ENCODE measurements at regions not wholly inside any gene's neighbourhood (a gene's known extent, or its start where the extent isn't known, plus 50 kb on each side); places are given as distances from the start of the nearest gene placed in this dataset.

GRCh38 chr3:69591164-69591736 lies 148.0 kb upstream of the MITF start:
- DNase-seq (ENCODE audit: low read depth, low spot score): no peak
- TF ChIP-seq POLR2AphosphoS5 (IDR thresholded peaks at IDR 0.05; ENCODE audit: borderline replicate concordance, low read depth, low read length): no peak
- no peak for TF ChIP-seq EZH2 (IDR thresholded peaks at IDR 0.05)
- TF ChIP-seq FOXP2 (optimal IDR thresholded peaks at IDR 0.05; ENCODE audit: control extremely low read depth, extremely low read length, insufficient read depth): no peak
- H3K27ac ChIP-seq: no peak overlapping the region
- H3K4me3 ChIP-seq: no peak overlapping the region
- no peaks in the 10 kb centered on the region for H3K9me3 ChIP-seq (ENCODE audit: low read depth, low read length)
- no peaks in the 10 kb centered on the region for H3K36me3 ChIP-seq (ENCODE audit: insufficient read depth, low read length)
- no peak overlapping the region for H3K9ac ChIP-seq (ENCODE audit: insufficient read length)

DNA sequence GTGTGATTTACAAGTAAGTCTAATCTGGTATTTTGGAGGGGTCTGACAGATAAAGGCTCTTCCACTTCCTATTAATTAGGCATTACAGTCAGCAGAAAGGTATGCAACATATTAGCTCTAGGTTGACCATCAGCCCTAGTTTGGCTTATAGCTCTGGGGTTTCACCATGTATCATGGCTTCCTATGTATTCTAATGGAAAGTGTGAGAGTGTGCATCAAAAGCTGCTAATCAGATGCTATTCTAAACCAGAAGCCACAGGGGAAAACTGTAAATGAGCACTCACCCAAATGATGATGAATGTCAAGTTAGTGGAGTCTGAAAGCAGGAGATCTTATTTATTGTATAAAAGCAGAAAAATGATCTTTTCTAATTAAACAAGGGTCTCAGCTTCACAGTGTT lies 149.2 kb upstream of the MITF start:
- no peak for DNase-seq (ENCODE audit: low read depth, low spot score)
- H3K4me3 ChIP-seq: no peak overlapping the region
- H3K27ac ChIP-seq: no peak overlapping the region
- H3K9me3 ChIP-seq (ENCODE audit: low read depth, low read length): no peaks in the 10 kb centered on the region
- no peaks in the 10 kb centered on the region for H3K36me3 ChIP-seq (ENCODE audit: insufficient read depth, low read length)
- TF ChIP-seq FOXP2 (optimal IDR thresholded peaks at IDR 0.05; ENCODE audit: control extremely low read depth, extremely low read length, insufficient read depth): no peak
- no peak for TF ChIP-seq POLR2AphosphoS5 (IDR thresholded peaks at IDR 0.05; ENCODE audit: borderline replicate concordance, low read depth, low read length)
- no peak for TF ChIP-seq EZH2 (IDR thresholded peaks at IDR 0.05)
- no peak overlapping the region for H3K9ac ChIP-seq (ENCODE audit: insufficient read length)

- no peak overlapping the region for H3K27ac ChIP-seq
- no peak overlapping the region for H3K9ac ChIP-seq (ENCODE audit: insufficient read length)
- no peak for DNase-seq (ENCODE audit: low read depth, low spot score)
- TF ChIP-seq POLR2AphosphoS5 (IDR thresholded peaks at IDR 0.05; ENCODE audit: borderline replicate concordance, low read depth, low read length): no peak
- H3K4me3 ChIP-seq: no peak overlapping the region
- no peaks in the 10 kb centered on the region for H3K36me3 ChIP-seq (ENCODE audit: insufficient read depth, low read length)
- no peaks in the 10 kb centered on the region for H3K9me3 ChIP-seq (ENCODE audit: low read depth, low read length)
Observed at GRCh38 chr3:69588170-69588569, 151.1 kb upstream of the MITF start.

DNA sequence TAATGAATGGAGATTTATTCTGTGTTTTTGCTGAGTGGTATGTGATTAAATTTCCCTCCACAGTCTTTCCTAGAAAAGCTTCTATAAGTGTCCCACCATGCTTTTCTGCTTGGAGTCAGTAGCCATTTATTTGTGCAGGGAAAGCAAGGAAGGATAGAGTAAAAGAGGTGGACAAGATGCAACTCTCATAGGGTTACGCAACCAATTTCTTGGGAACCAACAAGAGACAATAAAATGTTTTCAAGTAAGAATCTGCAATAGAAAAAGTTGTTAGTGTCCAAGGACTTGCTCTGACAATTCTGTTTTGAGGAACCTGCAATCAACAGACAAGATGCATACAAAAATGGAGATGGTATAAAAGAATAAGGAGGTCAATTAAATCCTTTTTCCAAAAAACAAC lies 153.8 kb upstream of the MITF start:
- H3K9ac ChIP-seq (ENCODE audit: insufficient read length): no peak overlapping the region
- H3K27ac ChIP-seq: no peak overlapping the region
- no peak overlapping the region for H3K4me3 ChIP-seq
- DNase-seq (ENCODE audit: low read depth, low spot score): no peak
- TF ChIP-seq FOXP2 (optimal IDR thresholded peaks at IDR 0.05; ENCODE audit: control extremely low read depth, extremely low read length, insufficient read depth) (no peak), POLR2AphosphoS5 (IDR thresholded peaks at IDR 0.05; ENCODE audit: borderline replicate concordance, low read depth, low read length) (no peak), EZH2 (IDR thresholded peaks at IDR 0.05) (no peak)
- H3K36me3 ChIP-seq (ENCODE audit: insufficient read depth, low read length): no peaks in the 10 kb centered on the region
- no peaks in the 10 kb centered on the region for H3K9me3 ChIP-seq (ENCODE audit: low read depth, low read length)

DNA sequence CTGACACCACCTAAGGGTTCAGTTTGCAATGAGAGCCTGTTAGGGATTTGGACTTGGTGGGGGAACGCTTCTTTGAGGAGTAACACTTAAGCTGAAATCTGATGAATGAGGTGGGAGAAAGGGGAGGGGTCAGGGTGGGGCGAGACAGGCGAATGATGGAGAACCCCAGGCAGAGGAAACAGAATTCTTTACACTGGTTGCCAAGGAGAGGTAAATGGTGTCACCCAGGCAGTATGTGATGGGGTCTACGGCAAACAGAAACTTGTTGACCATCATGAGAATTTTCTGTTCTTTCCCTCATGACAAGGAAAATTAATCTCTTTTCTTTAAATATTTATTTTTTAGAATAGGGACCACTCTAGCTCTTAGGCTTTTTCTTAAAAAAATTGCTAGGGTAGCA lies 157.2 kb upstream of the MITF start:
- H3K27ac ChIP-seq: no peak overlapping the region

GRCh38 chr3:69579306-69580041 lies 159.8 kb upstream of the MITF start:
- TF ChIP-seq FOXP2 (optimal IDR thresholded peaks at IDR 0.05; ENCODE audit: control extremely low read depth, extremely low read length, insufficient read depth): no peak
- no peak for TF ChIP-seq POLR2AphosphoS5 (IDR thresholded peaks at IDR 0.05; ENCODE audit: borderline replicate concordance, low read depth, low read length)
- TF ChIP-seq EZH2 (IDR thresholded peaks at IDR 0.05): no peak
- Histone ChIP-seq H3K9ac (ENCODE audit: insufficient read length) (no peak overlapping the region), H3K36me3 (ENCODE audit: insufficient read depth, low read length) (no peaks in the 10 kb centered on the region), H3K9me3 (ENCODE audit: low read depth, low read length) (no peaks in the 10 kb centered on the region), H3K4me3 (no peak overlapping the region), H3K27ac (no peak overlapping the region)
- DNase-seq (ENCODE audit: low read depth, low spot score): no peak

More for the DNA sequence above, 157.2 kb upstream of the MITF start:
- no peak overlapping the region for H3K9ac ChIP-seq (ENCODE audit: insufficient read length)
- no peak overlapping the region for H3K4me3 ChIP-seq
- H3K36me3 ChIP-seq (ENCODE audit: insufficient read depth, low read length): no peaks in the 10 kb centered on the region
- DNase-seq (ENCODE audit: low read depth, low spot score): no peak
- TF ChIP-seq EZH2 (IDR thresholded peaks at IDR 0.05) (no peak), FOXP2 (optimal IDR thresholded peaks at IDR 0.05; ENCODE audit: control extremely low read depth, extremely low read length, insufficient read depth) (no peak), POLR2AphosphoS5 (IDR thresholded peaks at IDR 0.05; ENCODE audit: borderline replicate concordance, low read depth, low read length) (no peak)
- no peaks in the 10 kb centered on the region for H3K9me3 ChIP-seq (ENCODE audit: low read depth, low read length)

- Histone ChIP-seq H3K4me3 (no peak overlapping the region), H3K36me3 (ENCODE audit: insufficient read depth, low read length) (no peaks in the 10 kb centered on the region), H3K27ac (no peak overlapping the region), H3K9me3 (ENCODE audit: low read depth, low read length) (no peaks in the 10 kb centered on the region), H3K9ac (ENCODE audit: insufficient read length) (no peak overlapping the region)
- TF ChIP-seq EZH2 (IDR thresholded peaks at IDR 0.05) (no peak), POLR2AphosphoS5 (IDR thresholded peaks at IDR 0.05; ENCODE audit: borderline replicate concordance, low read depth, low read length) (no peak), FOXP2 (optimal IDR thresholded peaks at IDR 0.05; ENCODE audit: control extremely low read depth, extremely low read length, insufficient read depth) (no peak)
- DNase-seq (ENCODE audit: low read depth, low spot score): no peak
Observed at GRCh38 chr3:69569520-69569919, 169.7 kb upstream of the MITF start.

DNA sequence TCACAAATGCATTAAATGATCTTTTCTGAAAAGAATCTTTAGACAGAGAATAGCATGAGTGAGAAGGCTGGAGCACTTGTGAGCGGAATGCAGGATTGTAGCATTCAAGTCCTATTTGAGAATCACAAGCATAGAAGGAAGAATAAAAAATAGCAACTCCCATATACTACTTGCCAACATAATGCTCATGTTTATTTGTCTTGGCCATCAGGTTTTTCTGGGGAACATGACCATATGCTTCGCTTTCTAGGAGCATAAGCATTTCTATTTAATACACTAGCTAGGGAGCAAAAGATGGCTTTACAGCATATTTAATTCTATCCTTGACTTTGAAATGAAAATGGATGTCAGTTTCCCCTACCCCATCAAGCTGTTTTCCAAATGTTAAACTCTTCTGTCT lies 170.3 kb upstream of the MITF start:
- TF ChIP-seq FOXP2 (optimal IDR thresholded peaks at IDR 0.05; ENCODE audit: control extremely low read depth, extremely low read length, insufficient read depth): no peak
- TF ChIP-seq EZH2 (IDR thresholded peaks at IDR 0.05): no peak
- no peak for TF ChIP-seq POLR2AphosphoS5 (IDR thresholded peaks at IDR 0.05; ENCODE audit: borderline replicate concordance, low read depth, low read length)
- Histone ChIP-seq H3K27ac (no peak overlapping the region), H3K4me3 (no peak overlapping the region), H3K36me3 (ENCODE audit: insufficient read depth, low read length) (no peaks in the 10 kb centered on the region), H3K9ac (ENCODE audit: insufficient read length) (no peak overlapping the region), H3K9me3 (ENCODE audit: low read depth, low read length) (no peaks in the 10 kb centered on the region)
- no peak for DNase-seq (ENCODE audit: low read depth, low spot score)

- TF ChIP-seq FOXP2 (optimal IDR thresholded peaks at IDR 0.05; ENCODE audit: control extremely low read depth, extremely low read length, insufficient read depth) (no peak), POLR2AphosphoS5 (IDR thresholded peaks at IDR 0.05; ENCODE audit: borderline replicate concordance, low read depth, low read length) (no peak)
- no peak for DNase-seq (ENCODE audit: low read depth, low spot score)
Observed at GRCh38 chr3:69568458-69568857, 170.8 kb upstream of the MITF start.

More at GRCh38 chr3:69568458-69568857, 170.8 kb upstream of the MITF start:
- no peak overlapping the region for H3K4me3 ChIP-seq
- no peaks in the 10 kb centered on the region for H3K9me3 ChIP-seq (ENCODE audit: low read depth, low read length)
- H3K27ac ChIP-seq: no peak overlapping the region
- no peaks in the 10 kb centered on the region for H3K36me3 ChIP-seq (ENCODE audit: insufficient read depth, low read length)
- H3K9ac ChIP-seq (ENCODE audit: insufficient read length): no peak overlapping the region

All from SK-N-MC (cell line).